GM18909 (cell line): ENCODE measurements at regions not wholly inside any gene's neighbourhood (a gene's known extent, or its start where the extent isn't known, plus 50 kb on each side); places are given as distances from the start of the nearest gene placed in this dataset.
"Not testable (repeated sequence)": the region's sequence is repeated elsewhere in the genome, so short reads cannot be mapped to it uniquely, and the experiment has no call there.

Experiments
- ATAC-seq: cut with Tn5 transposase; IDR thresholded peaks from one replicate; pipeline ENCODE4 v1.9.1; 2021; ENCODE audit warnings: mild to moderate bottlenecking; ENCODE audit not compliant: unreplicated experiment, poor library complexity

GRCh38 chrX:63471004-63471403 lies 119.9 kb upstream of the SPIN4 start:
- no peak for ATAC-seq

- ATAC-seq, result no peak
Measured at GRCh38 chrX:63470506-63470905, 119.4 kb upstream of the SPIN4 start.

DNA sequence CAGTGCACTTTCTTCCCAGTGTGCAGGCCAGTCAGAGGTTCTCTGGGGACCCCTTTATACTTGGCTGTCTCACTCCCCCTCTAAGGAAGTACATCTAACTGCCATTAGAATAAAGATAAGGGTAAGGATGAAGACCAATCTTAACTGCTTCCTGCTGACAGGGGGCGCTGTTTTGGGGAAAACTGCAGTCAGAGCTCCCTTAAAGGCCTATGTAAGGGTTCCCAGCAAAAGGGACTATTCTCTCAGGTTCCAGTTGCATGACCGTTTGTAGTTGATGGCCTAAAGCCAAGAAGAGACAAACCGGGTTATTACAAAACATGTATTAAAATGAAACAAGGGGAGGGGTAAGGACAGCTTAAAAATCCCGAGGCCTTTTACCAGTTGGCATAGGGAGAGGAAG lies 115.6 kb upstream of the SPIN4 start:
- no peak for ATAC-seq

GRCh38 chrX:63458981-63459380 lies 107.8 kb upstream of the SPIN4 start:
- no peak for ATAC-seq

GRCh38 chrX:63453571-63453970 lies 102.4 kb upstream of the SPIN4 start:
- no peak for ATAC-seq

DNA sequence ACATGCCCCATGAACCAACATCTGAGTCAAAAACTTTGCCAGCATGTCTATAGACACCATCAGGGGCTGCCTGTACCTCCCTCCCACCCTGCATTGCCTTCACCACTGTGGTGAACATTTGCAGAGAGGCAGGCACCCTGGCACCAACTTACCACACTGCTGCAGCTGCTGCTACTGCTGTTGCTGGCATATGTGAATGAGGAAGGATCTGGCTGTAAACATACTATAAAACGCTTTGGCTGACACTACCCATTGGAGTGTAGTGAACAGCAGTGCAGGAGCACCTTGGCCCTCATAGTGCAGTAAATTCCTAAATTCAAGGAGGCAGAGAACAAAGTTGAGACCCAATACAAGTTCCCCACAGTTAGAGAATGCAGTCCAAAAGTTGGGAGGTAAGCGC lies 90.6 kb upstream of the SPIN4 start:
- ATAC-seq, result no peak

- ATAC-seq, result no peak
Measured at GRCh38 chrX:63439580-63439979, 88.4 kb upstream of the SPIN4 start.

GRCh38 chrX:63436865-63437264 lies 85.7 kb upstream of the SPIN4 start:
- ATAC-seq, result no peak

DNA sequence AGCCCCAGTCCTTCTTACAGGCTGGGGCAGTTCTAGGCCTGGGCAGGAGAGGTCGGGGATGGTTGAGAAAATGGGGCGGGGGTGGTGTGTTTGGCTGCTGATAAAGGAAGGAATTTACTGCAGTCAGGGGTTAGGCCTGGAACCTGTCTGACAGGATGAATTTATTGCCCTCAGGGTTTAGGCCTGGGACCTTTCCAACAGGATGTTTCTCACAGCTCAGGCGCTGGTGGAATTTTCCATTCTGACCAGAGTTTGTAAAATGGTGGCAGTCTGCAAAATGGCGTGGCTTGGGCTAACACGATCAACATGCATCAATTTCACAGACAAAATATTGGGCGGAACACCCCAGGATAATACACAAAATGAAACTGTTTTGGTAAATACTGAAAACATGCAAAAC lies 83.5 kb upstream of the SPIN4 start:
- ATAC-seq, result no peak

GRCh38 chrX:63434206-63434605 lies 83.1 kb upstream of the SPIN4 start:
- no peak for ATAC-seq

GRCh38 chrX:63430026-63430425 lies 78.9 kb upstream of the SPIN4 start:
- ATAC-seq, result no peak

DNA sequence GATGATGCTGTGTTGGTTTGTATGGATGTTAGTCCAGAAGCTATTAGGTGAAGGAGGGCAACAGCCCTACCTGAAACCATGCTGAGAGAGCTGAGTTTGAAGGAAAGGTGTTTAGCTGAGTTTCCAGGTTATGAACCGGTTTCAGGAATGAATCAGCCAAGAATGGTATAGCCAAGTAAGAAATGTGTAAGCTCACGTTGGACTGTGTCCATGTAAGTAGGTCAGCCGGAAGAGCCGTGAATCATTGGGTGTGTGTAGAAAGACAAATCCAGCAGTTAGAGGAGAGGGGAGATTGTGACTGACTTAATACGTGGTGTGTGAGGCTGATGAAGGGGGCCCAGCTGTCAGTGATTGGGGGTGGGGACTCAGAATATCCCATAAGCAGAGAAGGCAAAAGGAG lies 77.2 kb upstream of the SPIN4 start:
- ATAC-seq, result no peak

- no peak for ATAC-seq
Measured at GRCh38 chrX:63426519-63426918, 75.4 kb upstream of the SPIN4 start.

DNA sequence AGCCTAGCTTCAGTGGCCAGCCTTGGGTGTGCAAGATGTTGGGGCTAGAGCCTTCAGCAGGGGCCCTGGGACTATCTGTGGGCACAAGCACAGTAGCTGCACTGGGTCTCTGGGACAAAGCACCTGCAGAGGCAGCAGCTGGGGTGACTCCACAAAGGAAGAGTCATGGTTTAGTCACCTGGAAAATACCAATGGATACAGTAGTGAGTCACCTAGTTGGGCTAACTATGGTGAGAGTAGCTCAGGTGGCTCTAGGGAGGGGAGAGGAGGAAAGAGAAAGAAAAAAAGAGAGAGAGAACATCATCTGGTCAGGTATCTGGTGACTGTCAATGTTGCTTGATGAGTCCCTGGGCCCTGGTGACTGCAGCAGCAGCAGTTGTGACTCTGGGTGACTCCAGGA lies 72.9 kb upstream of the SPIN4 start:
- no peak for ATAC-seq

GRCh38 chrX:63421411-63421810 lies 70.3 kb upstream of the SPIN4 start:
- no peak for ATAC-seq

GRCh38 chrX:63418211-63418610 lies 67.1 kb upstream of the SPIN4 start:
- ATAC-seq, result no peak

DNA sequence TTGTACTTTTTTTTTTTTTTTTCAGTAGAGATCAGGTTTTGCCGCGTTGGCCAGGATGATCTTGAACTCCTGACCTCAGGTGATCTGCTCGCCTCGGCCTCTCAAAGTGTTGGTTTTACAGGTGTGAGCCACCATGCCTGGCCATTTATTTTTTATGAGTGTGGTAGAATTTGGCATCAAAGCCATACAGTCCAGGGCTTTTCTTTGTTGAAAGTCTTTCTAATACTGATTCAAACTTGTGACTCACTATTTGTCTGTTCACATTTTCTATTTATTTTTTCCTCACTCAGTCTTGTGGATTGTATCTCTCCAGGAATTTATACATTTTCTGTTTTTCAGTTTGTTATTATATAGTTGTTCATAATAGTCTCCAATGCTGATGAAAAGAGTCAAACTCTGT lies 66.5 kb upstream of the SPIN4 start:
- no peak for ATAC-seq

- not testable (repeated sequence) for ATAC-seq
Measured at GRCh38 chrX:63409934-63410333, 58.8 kb upstream of the SPIN4 start.

DNA sequence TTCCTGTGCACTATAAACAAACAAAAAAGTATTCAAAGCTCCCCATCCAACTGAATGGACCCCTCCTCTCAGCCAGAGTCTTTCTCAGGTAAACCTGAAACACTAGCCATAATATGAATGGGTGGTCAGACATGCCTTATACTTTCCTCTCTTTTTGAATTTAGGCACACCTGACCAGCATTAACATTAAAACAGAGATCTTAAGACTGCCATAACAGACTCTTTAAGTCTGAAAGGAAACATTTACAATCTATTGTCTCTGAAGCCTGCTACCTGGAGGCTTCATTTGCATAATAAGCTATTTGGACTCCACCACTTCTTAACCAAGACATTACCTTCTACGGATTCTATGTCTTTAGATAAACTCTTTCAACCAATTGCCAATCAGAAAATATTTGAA lies 56.9 kb upstream of the SPIN4 start:
- no peak for ATAC-seq

- ATAC-seq, result no peak
Measured at GRCh38 chrX:63404332-63404731, 53.2 kb upstream of the SPIN4 start.

- no peak for ATAC-seq
Measured at GRCh38 chrX:63402106-63402505, 51.0 kb upstream of the SPIN4 start.
